VCaP (cell line): ENCODE measurements at regions not wholly inside any gene's neighbourhood (a gene's known extent, or its start where the extent isn't known, plus 50 kb on each side); places are given as distances from the start of the nearest gene placed in this dataset.

Experiments
- H3K27ac ChIP-seq: fragments of 450-650 bp; 2 replicates; pipeline ENCODE4 v1.5.1; 2017
- CTCF ChIP-seq: fragments of 450-650 bp; conservative IDR thresholded peaks from 2 replicates; pipeline ENCODE4 v1.5.1; 2017; ENCODE audit warnings: mild to moderate bottlenecking, moderate library complexity

- no peak overlapping the region for H3K27ac ChIP-seq
- no peak for TF ChIP-seq CTCF
Measured at GRCh38 chr6:139581485-139581865, 207.0 kb upstream of the CITED2 start.

- TF ChIP-seq CTCF = no peak
- H3K27ac ChIP-seq = no peak overlapping the region
Measured at GRCh38 chr6:139580592-139581484, 206.4 kb upstream of the CITED2 start.

- no peak overlapping the region for H3K27ac ChIP-seq
- TF ChIP-seq CTCF = no peak
Measured at GRCh38 chr6:139577763-139578604, 203.5 kb upstream of the CITED2 start.

GRCh38 chr6:139577124-139577762 lies 202.8 kb upstream of the CITED2 start:
- no peak for TF ChIP-seq CTCF
- H3K27ac ChIP-seq = no peak overlapping the region

GRCh38 chr6:139572001-139572400 lies 197.6 kb upstream of the CITED2 start:
- no peak for TF ChIP-seq CTCF
- H3K27ac ChIP-seq = no peak overlapping the region

- no peak overlapping the region for H3K27ac ChIP-seq
- TF ChIP-seq CTCF = no peak
Measured at GRCh38 chr6:139570166-139570565, 195.7 kb upstream of the CITED2 start.

- H3K27ac ChIP-seq = no peak overlapping the region
- no peak for TF ChIP-seq CTCF
Measured at GRCh38 chr6:139569566-139569965, 195.1 kb upstream of the CITED2 start.
